HepG2 (cell line): ENCODE measurements at regions not wholly inside any gene's neighbourhood (a gene's known extent, or its start where the extent isn't known, plus 50 kb on each side); places are given as distances from the start of the nearest gene placed in this dataset.

Experiments used
- ATAC-seq: fragments of 200-7000 bp; cut with Tn5 transposase; 3 replicates; pipeline ENCODE4 v1.9.1; 2020; ENCODE audit warnings: mild to moderate bottlenecking, moderate library complexity
- BruUV-seq: library from RNA; stranded (reverse); fragments of 400-500 nt; replicated peaks from 2 replicates; lab custom pipeline; 2021; lab: Mats Ljungman, UMichigan
- CTCF ChIA-PET: fragments of 300-600 bp; formaldehyde crosslinking; extraction: SDS; loops from one replicate; lab custom pipeline; 2021; ENCODE audit warnings: low total read pairs, inconsistent platforms, low intra/inter-chr PET ratio; lab: Yijun Ruan, JAX
- POLR2A ChIA-PET: fragments of 350-600 bp; sonication (Branson Sonifier 250); formaldehyde crosslinking; loops from one replicate; lab custom pipeline; 2020; ENCODE audit warnings: antibody characterized with exemption, inconsistent platforms; lab: Yijun Ruan, JAX
- DNase-seq: peaks from one replicate; pipeline ENCODE4 v3.0.0-alpha.2; 2015; ENCODE audit warnings: low spot score
- FAIRE-seq: peaks from 3 replicates; lab custom pipeline; 2011; peaks lifted over from hg19 to GRCh38; lab: Jason Lieb, UNC
- H2AFZ ChIP-seq: one replicate; pipeline ENCODE4 v1.6.1; 2011; ENCODE audit warnings: low read length, inconsistent platforms
- H3K27ac ChIP-seq: fragments of 300-600 bp; 3 replicates; pipeline ENCODE4 v1.8.0; 2011; ENCODE audit warnings: mixed run types, mild to moderate bottlenecking, mixed read lengths, low read length, inconsistent platforms; ENCODE audit not compliant: insufficient read depth; ENCODE audit errors: extremely low read length
- H3K27me3 ChIP-seq, 2 experiments: fragments of 200-600 bp in 1 of 2; 2 replicates in 1 of 2; 3 replicates in 1 of 2; pipeline versions ENCODE4 v1.6.0 to v1.8.0; 2011; ENCODE audit warnings: low read length in 2 of 2, mild to moderate bottlenecking in 2 of 2, moderate library complexity in 2 of 2, inconsistent platforms in 1 of 2; ENCODE audit not compliant: insufficient read depth in 2 of 2, control insufficient read depth in 1 of 2
- H3K36me3 ChIP-seq, 2 experiments: fragments of 200-600 bp in 1 of 2; replicated peaks in 1 of 2; 2 replicates in 1 of 2; 3 replicates in 1 of 2; pipeline versions ENCODE4 v1.5.1 to v1.8.0; 2011; ENCODE audit warnings: low read length in 2 of 2, inconsistent platforms in 1 of 2; ENCODE audit not compliant: insufficient read depth in 2 of 2, control insufficient read depth in 1 of 2
- H3K4me1 ChIP-seq: 2 replicates; pipeline ENCODE4 v1.5.1; 2012; ENCODE audit warnings: low read length, inconsistent platforms; ENCODE audit not compliant: insufficient read depth
- H3K4me2 ChIP-seq: 2 replicates; pipeline ENCODE4 v1.6.0; 2011; ENCODE audit warnings: low read depth, low read length, inconsistent platforms
- H3K4me3 ChIP-seq, 3 experiments: fragments of 200-600 bp in 1 of 3; sonication (generic), shearing (Covaris generic) in 1 of 3; replicated peaks in 1 of 3; 2 replicates each; pipeline ENCODE4 v1.5.1; 2011 to 2016; ENCODE audit warnings: low read length in 3 of 3, inconsistent platforms in 2 of 3, low read depth in 2 of 3, mild to moderate bottlenecking in 2 of 3, control low read depth in 1 of 3, mixed read lengths in 1 of 3; ENCODE audit not compliant: insufficient read depth in 1 of 3
- H3K79me2 ChIP-seq: one replicate; pipeline ENCODE4 v1.6.1; 2011; ENCODE audit warnings: low read length, inconsistent platforms; ENCODE audit not compliant: insufficient read depth
- H3K9ac ChIP-seq: 2 replicates; pipeline ENCODE4 v1.6.0; 2011; ENCODE audit warnings: mild to moderate bottlenecking, low read depth, low read length, inconsistent platforms; ENCODE audit not compliant: insufficient read depth
- H3K9me3 ChIP-seq: 2 replicates; pipeline ENCODE4 v1.5.1; 2012; ENCODE audit warnings: mild to moderate bottlenecking, low read length
- H4K20me1 ChIP-seq: 2 replicates; pipeline ENCODE4 v1.6.0; 2011; ENCODE audit warnings: inconsistent platforms, mild to moderate bottlenecking, low read length, moderate library complexity; ENCODE audit not compliant: insufficient read depth
- PCBP2 ChIP-seq: fragments of 200-400 bp; formaldehyde crosslinking; optimal IDR thresholded peaks from 2 replicates; pipeline ENCODE3; 2018; ENCODE audit warnings: low read length, low read depth; ENCODE audit not compliant: poor library complexity, severe bottlenecking
- TEAD3 ChIP-seq: optimal IDR thresholded peaks from 2 replicates; pipeline ENCODE3; 2016; ENCODE audit warnings: borderline replicate concordance
- U2AF2 ChIP-seq: fragments of 200-400 bp; formaldehyde crosslinking; IDR thresholded peaks from 2 replicates; pipeline ENCODE4 v1.6.1; 2017; ENCODE audit warnings: low read depth, mild to moderate bottlenecking, low read length
- ZNF329 ChIP-seq: sonication (generic); formaldehyde crosslinking; IDR thresholded peaks from 2 replicates; pipeline ENCODE4 v1.9.0; 2021; ENCODE audit warnings: low read depth, mild to moderate bottlenecking, missing genetic modification reagents
- ZNF547 ChIP-seq: sonication (generic); formaldehyde crosslinking; IDR thresholded peaks from 2 replicates; pipeline ENCODE4 v1.5.1; 2020; ENCODE audit warnings: mild to moderate bottlenecking, missing genetic modification reagents
- WGBS: methylation state at CpG from one replicate; pipeline ENCODE4 v1.1.6; 2017; ENCODE audit warnings: low lambda C conversion rate; 5-methylcytosine and 5-hydroxymethylcytosine counted together
- in situ Hi-C: cut with HindIII; loops from 2 replicates; pipeline ENCODE4 v1.10.0; 2017; ENCODE audit warnings: low pct_unique_long_range_greater_than_20kb; ENCODE audit not compliant: extremely low pct_ligation_motif_present
- intact Hi-C: fragments of 100-400 bp; cut with micrococcal nuclease; formaldehyde crosslinking; loops from one replicate; pipeline ENCODE4 v1.10.0; 2022; ENCODE audit not compliant: unreplicated experiment
- TF ChIP-seq, protein P1 (sequence below): sonication (generic); formaldehyde crosslinking; IDR thresholded peaks from 2 replicates; pipeline ENCODE4 v1.4.0; 2020; ENCODE audit warnings: missing genetic modification reagents
- TF ChIP-seq, protein P2 (sequence below): sonication (generic); formaldehyde crosslinking; IDR thresholded peaks from 2 replicates; pipeline ENCODE4 v1.4.0; 2020; ENCODE audit warnings: mild to moderate bottlenecking, missing genetic modification reagents

DNA sequence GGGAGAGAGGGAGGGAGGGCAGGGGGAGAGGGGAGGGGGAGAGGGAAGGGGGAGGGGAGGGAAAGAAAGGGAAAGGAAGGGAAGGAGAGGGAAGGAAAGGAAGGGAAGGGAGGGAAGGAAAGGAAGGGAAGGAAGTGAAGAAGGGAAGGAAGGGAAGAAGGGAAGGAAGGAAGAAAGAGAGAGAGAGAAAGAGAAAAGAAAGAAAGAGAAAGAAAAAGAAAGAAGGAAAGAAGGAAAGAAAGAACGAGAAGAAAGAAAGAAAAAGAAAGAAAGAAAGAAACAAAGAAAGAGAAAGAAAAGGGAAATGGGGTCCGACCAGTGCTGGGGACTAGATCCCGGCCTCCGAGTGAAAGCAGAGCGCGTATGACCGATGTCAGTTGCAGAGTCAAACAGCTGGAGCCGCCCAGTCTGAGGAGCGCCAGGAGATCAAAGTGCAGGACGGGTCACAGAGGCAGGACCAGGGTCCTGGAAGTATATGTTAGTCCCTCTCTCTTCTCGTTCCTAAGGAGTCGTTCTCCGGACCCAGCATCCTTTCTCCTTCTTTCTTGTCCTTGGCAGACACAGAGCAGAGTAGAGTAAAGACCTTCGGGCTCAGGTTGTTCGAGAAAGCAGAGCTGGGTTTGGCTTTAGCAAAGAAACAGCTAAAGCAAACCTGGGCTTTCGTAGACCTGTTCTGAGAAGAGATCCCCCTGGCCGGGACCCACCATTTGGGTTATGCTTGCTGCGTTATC is 305.4 kb upstream of the MSX2 start:
- FAIRE-seq (no peak), DNase-seq (peak; percentile 7), ATAC-seq (peak; percentile 79)
- no peaks in the 10 kb centered on the region for H3K27me3 ChIP-seq
- no peak overlapping the region for H3K4me3 ChIP-seq
- intact Hi-C loops, result loop anchor here (1.0 kb wide), 2 partner anchors 317 to 374 kb away; no protein-coding TSS in a partner anchor
- no TSS peak for BruUV-seq
- 11% methylated on average over 17 of the region's 18 CpGs for WGBS
- H3K27ac ChIP-seq, result no peak overlapping the region
- no peaks in the 10 kb centered on the region for H3K79me2 ChIP-seq
- TF ChIP-seq U2AF2 (0 out of 2 replicates have a peak, but pooled peaks have one; percentile 52), TEAD3 (CRISPR knock-in tag) (no peak), PCBP2 (peak; percentile 32), ZNF547 (CRISPR knock-in tag) (no peak), ZNF329 (CRISPR knock-in tag) (no peak)
- TF ChIP-seq, protein P1, sequence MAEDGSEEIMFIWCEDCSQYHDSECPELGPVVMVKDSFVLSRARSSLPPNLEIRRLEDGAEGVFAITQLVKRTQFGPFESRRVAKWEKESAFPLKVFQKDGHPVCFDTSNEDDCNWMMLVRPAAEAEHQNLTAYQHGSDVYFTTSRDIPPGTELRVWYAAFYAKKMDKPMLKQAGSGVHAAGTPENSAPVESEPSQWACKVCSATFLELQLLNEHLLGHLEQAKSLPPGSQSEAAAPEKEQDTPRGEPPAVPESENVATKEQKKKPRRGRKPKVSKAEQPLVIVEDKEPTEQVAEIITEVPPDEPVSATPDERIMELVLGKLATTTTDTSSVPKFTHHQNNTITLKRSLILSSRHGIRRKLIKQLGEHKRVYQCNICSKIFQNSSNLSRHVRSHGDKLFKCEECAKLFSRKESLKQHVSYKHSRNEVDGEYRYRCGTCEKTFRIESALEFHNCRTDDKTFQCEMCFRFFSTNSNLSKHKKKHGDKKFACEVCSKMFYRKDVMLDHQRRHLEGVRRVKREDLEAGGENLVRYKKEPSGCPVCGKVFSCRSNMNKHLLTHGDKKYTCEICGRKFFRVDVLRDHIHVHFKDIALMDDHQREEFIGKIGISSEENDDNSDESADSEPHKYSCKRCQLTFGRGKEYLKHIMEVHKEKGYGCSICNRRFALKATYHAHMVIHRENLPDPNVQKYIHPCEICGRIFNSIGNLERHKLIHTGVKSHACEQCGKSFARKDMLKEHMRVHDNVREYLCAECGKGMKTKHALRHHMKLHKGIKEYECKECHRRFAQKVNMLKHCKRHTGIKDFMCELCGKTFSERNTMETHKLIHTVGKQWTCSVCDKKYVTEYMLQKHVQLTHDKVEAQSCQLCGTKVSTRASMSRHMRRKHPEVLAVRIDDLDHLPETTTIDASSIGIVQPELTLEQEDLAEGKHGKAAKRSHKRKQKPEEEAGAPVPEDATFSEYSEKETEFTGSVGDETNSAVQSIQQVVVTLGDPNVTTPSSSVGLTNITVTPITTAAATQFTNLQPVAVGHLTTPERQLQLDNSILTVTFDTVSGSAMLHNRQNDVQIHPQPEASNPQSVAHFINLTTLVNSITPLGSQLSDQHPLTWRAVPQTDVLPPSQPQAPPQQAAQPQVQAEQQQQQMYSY (CRISPR knock-in tag), result no peak
- TF ChIP-seq, protein P2, sequence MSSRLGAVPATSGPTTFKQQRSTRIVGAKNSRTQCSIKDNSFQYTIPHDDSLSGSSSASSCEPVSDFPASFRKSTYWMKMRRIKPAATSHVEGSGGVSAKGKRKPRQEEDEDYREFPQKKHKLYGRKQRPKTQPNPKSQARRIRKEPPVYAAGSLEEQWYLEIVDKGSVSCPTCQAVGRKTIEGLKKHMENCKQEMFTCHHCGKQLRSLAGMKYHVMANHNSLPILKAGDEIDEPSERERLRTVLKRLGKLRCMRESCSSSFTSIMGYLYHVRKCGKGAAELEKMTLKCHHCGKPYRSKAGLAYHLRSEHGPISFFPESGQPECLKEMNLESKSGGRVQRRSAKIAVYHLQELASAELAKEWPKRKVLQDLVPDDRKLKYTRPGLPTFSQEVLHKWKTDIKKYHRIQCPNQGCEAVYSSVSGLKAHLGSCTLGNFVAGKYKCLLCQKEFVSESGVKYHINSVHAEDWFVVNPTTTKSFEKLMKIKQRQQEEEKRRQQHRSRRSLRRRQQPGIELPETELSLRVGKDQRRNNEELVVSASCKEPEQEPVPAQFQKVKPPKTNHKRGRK (CRISPR knock-in tag), result peak; percentile 46; the same call in 1 of the 2 replicates
- CTCF ChIA-PET, result interaction anchor here (1.0 to 2.4 kb wide), 4 partner anchors 317 to 517 kb away, joined by 4 to 25 read pairs (median 13); no protein-coding TSS in a partner anchor
- peaks cover 8% of the 10 kb centered on the region; the same call in 1 of the 2 replicates for H3K4me1 ChIP-seq
- no peak overlapping the region for H3K9ac ChIP-seq
- POLR2A ChIA-PET, result no interaction called here
- no peaks in the 10 kb centered on the region for H4K20me1 ChIP-seq
- no peaks in the 10 kb centered on the region for H3K36me3 ChIP-seq
- in situ Hi-C loops, result loop anchor here (5.0 kb wide), 2 partner anchors 318 to 378 kb away; no protein-coding TSS in a partner anchor
- no peaks in the 10 kb centered on the region for H3K9me3 ChIP-seq
- H3K4me2 ChIP-seq, result peak overlapping the region; percentile 29; the same call in 1 of the 2 replicates
- no peak overlapping the region for H2AFZ ChIP-seq
